Muscle layer of colon (tissue), 2 donors: ENCODE measurements at regions not wholly inside any gene's neighbourhood (a gene's known extent, or its start where the extent isn't known, plus 50 kb on each side); places are given as distances from the start of the nearest gene placed in this dataset.

Experiments used
- H3K27ac ChIP-seq: one replicate; pipeline ENCODE4 v1.7.0; 2013; ENCODE audit warnings: low read depth, mild to moderate bottlenecking, low read length, moderate library complexity
- H3K27me3 ChIP-seq, 2 donors: one replicate each; pipeline ENCODE4 v1.7.0; 2013; ENCODE audit warnings: low read length in 2 of 2, mild to moderate bottlenecking in 2 of 2; ENCODE audit not compliant: insufficient read depth in 2 of 2, control insufficient read depth in 1 of 2
- H3K36me3 ChIP-seq: one replicate; pipeline ENCODE4 v1.7.0; 2013; ENCODE audit warnings: mild to moderate bottlenecking, low read length; ENCODE audit not compliant: insufficient read depth
- H3K4me1 ChIP-seq: one replicate; pipeline ENCODE4 v1.7.0; 2013; ENCODE audit warnings: mild to moderate bottlenecking, low read length; ENCODE audit not compliant: insufficient read depth
- H3K4me3 ChIP-seq, 2 donors: one replicate each; pipeline ENCODE4 v1.7.0; 2013; ENCODE audit warnings: low read length in 2 of 2, low read depth in 1 of 2, mild to moderate bottlenecking in 1 of 2, moderate library complexity in 1 of 2
- H3K9ac ChIP-seq: one replicate; pipeline ENCODE4 v1.7.0; 2013; ENCODE audit warnings: low read length
- H3K9me3 ChIP-seq: one replicate; pipeline ENCODE4 v1.7.0; 2013; ENCODE audit warnings: mild to moderate bottlenecking, low read length
- donor health status: abdominal sarcoma.
- donor health status: Adenocarcinoma of cecum.

- Histone ChIP-seq H3K27me3 (no peaks in the 10 kb centered on the region), H3K9me3 (no peaks in the 10 kb centered on the region), H3K36me3 (no peaks in the 10 kb centered on the region), H3K4me1 (peaks cover 59% of the 10 kb centered on the region), H3K27ac (no peak overlapping the region), H3K4me3 (no peak overlapping the region), H3K9ac (no peak overlapping the region)
These were observed 158.5 kb downstream of the ADAMTS15 start for GRCh38 chr11:130606781-130607511.

GRCh38 chr11:130608287-130608686, 159.8 kb downstream of the ADAMTS15 start:
- no peak overlapping the region for H3K27ac ChIP-seq
- no peak overlapping the region for H3K4me3 ChIP-seq
- no peaks in the 10 kb centered on the region for H3K36me3 ChIP-seq
- H3K9me3 ChIP-seq = no peaks in the 10 kb centered on the region
- no peak overlapping the region for H3K9ac ChIP-seq
- H3K4me1 ChIP-seq = peaks cover 55% of the 10 kb centered on the region
- H3K27me3 ChIP-seq = no peaks in the 10 kb centered on the region

- Histone ChIP-seq H3K27ac (no peak overlapping the region), H3K4me1 (peaks cover 47% of the 10 kb centered on the region), H3K9me3 (no peaks in the 10 kb centered on the region), H3K27me3 (no peaks in the 10 kb centered on the region), H3K4me3 (no peak overlapping the region), H3K9ac (no peak overlapping the region), H3K36me3 (no peaks in the 10 kb centered on the region)
These were observed 160.9 kb downstream of the ADAMTS15 start for GRCh38 chr11:130609121-130610035.

GRCh38 chr11:130611791-130612251, 163.4 kb downstream of the ADAMTS15 start:
- H3K27me3 ChIP-seq = no peaks in the 10 kb centered on the region
- H3K9ac ChIP-seq = no peak overlapping the region
- H3K9me3 ChIP-seq = no peaks in the 10 kb centered on the region
- peaks cover 35% of the 10 kb centered on the region for H3K4me1 ChIP-seq
- no peaks in the 10 kb centered on the region for H3K36me3 ChIP-seq
- H3K27ac ChIP-seq = no peak overlapping the region
- H3K4me3 ChIP-seq = no peak overlapping the region

- H3K27ac ChIP-seq = no peak overlapping the region
- H3K4me1 ChIP-seq = peaks cover 30% of the 10 kb centered on the region
- no peak overlapping the region for H3K4me3 ChIP-seq
- H3K9ac ChIP-seq = no peak overlapping the region
- H3K27me3 ChIP-seq = no peaks in the 10 kb centered on the region
- H3K36me3 ChIP-seq = no peaks in the 10 kb centered on the region
- H3K9me3 ChIP-seq = no peaks in the 10 kb centered on the region
These were observed 163.9 kb downstream of the ADAMTS15 start for GRCh38 chr11:130612291-130612851.

- Histone ChIP-seq H3K9ac (no peak overlapping the region), H3K4me3 (no peak overlapping the region), H3K36me3 (no peaks in the 10 kb centered on the region), H3K27ac (no peak overlapping the region), H3K9me3 (no peaks in the 10 kb centered on the region), H3K4me1 (peaks cover 24% of the 10 kb centered on the region), H3K27me3 (no peaks in the 10 kb centered on the region)
These were observed 165.0 kb downstream of the ADAMTS15 start for GRCh38 chr11:130613396-130613795.

GRCh38 chr11:130614591-130614990, 166.1 kb downstream of the ADAMTS15 start:
- Histone ChIP-seq H3K4me3 (no peak overlapping the region), H3K4me1 (peaks cover 17% of the 10 kb centered on the region), H3K27ac (no peak overlapping the region), H3K36me3 (no peaks in the 10 kb centered on the region), H3K9ac (no peak overlapping the region), H3K9me3 (no peaks in the 10 kb centered on the region), H3K27me3 (no peaks in the 10 kb centered on the region)

GRCh38 chr11:130615561-130615960, 167.1 kb downstream of the ADAMTS15 start:
- Histone ChIP-seq H3K9ac (no peak overlapping the region), H3K4me1 (peaks cover 9% of the 10 kb centered on the region), H3K36me3 (no peaks in the 10 kb centered on the region), H3K27me3 (no peaks in the 10 kb centered on the region), H3K27ac (no peak overlapping the region), H3K4me3 (no peak overlapping the region), H3K9me3 (no peaks in the 10 kb centered on the region)

GRCh38 chr11:130616573-130616972, 168.1 kb downstream of the ADAMTS15 start:
- Histone ChIP-seq H3K27me3 (no peaks in the 10 kb centered on the region), H3K36me3 (no peaks in the 10 kb centered on the region), H3K4me1 (peaks cover 12% of the 10 kb centered on the region), H3K9ac (no peak overlapping the region), H3K9me3 (no peaks in the 10 kb centered on the region), H3K4me3 (no peak overlapping the region), H3K27ac (no peak overlapping the region)

GRCh38 chr11:130617001-130617400, 168.6 kb downstream of the ADAMTS15 start:
- no peaks in the 10 kb centered on the region for H3K36me3 ChIP-seq
- no peak overlapping the region for H3K9ac ChIP-seq
- no peaks in the 10 kb centered on the region for H3K27me3 ChIP-seq
- H3K4me3 ChIP-seq = no peak overlapping the region
- no peaks in the 10 kb centered on the region for H3K9me3 ChIP-seq
- H3K27ac ChIP-seq = no peak overlapping the region
- H3K4me1 ChIP-seq = peaks cover 15% of the 10 kb centered on the region

- Histone ChIP-seq H3K36me3 (no peaks in the 10 kb centered on the region), H3K4me3 (no peak overlapping the region), H3K4me1 (peaks cover 41% of the 10 kb centered on the region), H3K9me3 (no peaks in the 10 kb centered on the region), H3K27me3 (no peaks in the 10 kb centered on the region), H3K27ac (no peak overlapping the region), H3K9ac (no peak overlapping the region)
These were observed 172.1 kb downstream of the ADAMTS15 start for GRCh38 chr11:130620548-130620947.
